GM21528 (cell line): ENCODE measurements at regions not wholly inside any gene's neighbourhood (a gene's known extent, or its start where the extent isn't known, plus 50 kb on each side); places are given as distances from the start of the nearest gene placed in this dataset.
"Not testable (repeated sequence)": the region's sequence is repeated elsewhere in the genome, so short reads cannot be mapped to it uniquely, and the experiment has no call there.

ENCODE experiments used
- ATAC-seq: cut with Tn5 transposase; IDR thresholded peaks from one replicate; pipeline ENCODE4 v1.9.1; 2021; ENCODE audit warnings: mild to moderate bottlenecking, moderate library complexity; ENCODE audit not compliant: unreplicated experiment, low FRiP score

GRCh38 chr18:55768255-55768654 is 180.3 kb upstream of the TCF4 start:
- no peak for ATAC-seq

GRCh38 chr18:55764386-55764785 is 176.4 kb upstream of the TCF4 start:
- ATAC-seq = no peak

GRCh38 chr18:55763805-55764204 is 175.8 kb upstream of the TCF4 start:
- ATAC-seq = no peak

- no peak for ATAC-seq
Measured at GRCh38 chr18:55763298-55763697, 175.3 kb upstream of the TCF4 start.

- no peak for ATAC-seq
Measured at GRCh38 chr18:55762424-55762823, 174.4 kb upstream of the TCF4 start.

- ATAC-seq = no peak
Measured at GRCh38 chr18:55753643-55754263, 165.8 kb upstream of the TCF4 start.

- no peak for ATAC-seq
Measured at GRCh38 chr18:55751476-55751875, 163.5 kb upstream of the TCF4 start.

- no peak for ATAC-seq
Measured at GRCh38 chr18:55748227-55748738, 160.3 kb upstream of the TCF4 start.

- ATAC-seq = no peak
Measured at GRCh38 chr18:55744206-55744605, 156.2 kb upstream of the TCF4 start.

GRCh38 chr18:55743736-55744135 is 155.7 kb upstream of the TCF4 start:
- no peak for ATAC-seq

GRCh38 chr18:55743133-55743532 is 155.1 kb upstream of the TCF4 start:
- no peak for ATAC-seq

- no peak for ATAC-seq
Measured at GRCh38 chr18:55739488-55739887, 151.5 kb upstream of the TCF4 start.

- ATAC-seq = no peak
Measured at GRCh38 chr18:55738483-55739114, 150.6 kb upstream of the TCF4 start.

GRCh38 chr18:55737781-55738468 is 149.9 kb upstream of the TCF4 start:
- no peak for ATAC-seq

- no peak for ATAC-seq
Measured at GRCh38 chr18:55737266-55737665, 149.3 kb upstream of the TCF4 start.

GRCh38 chr18:55735969-55736368 is 148.0 kb upstream of the TCF4 start:
- no peak for ATAC-seq

- ATAC-seq = no peak
Measured at GRCh38 chr18:55735199-55735855, 147.3 kb upstream of the TCF4 start.

- ATAC-seq = no peak
Measured at GRCh38 chr18:55732227-55733106, 144.5 kb upstream of the TCF4 start.

- ATAC-seq = no peak
Measured at GRCh38 chr18:55731594-55732042, 143.6 kb upstream of the TCF4 start.

GRCh38 chr18:55721006-55721405 is 133.0 kb upstream of the TCF4 start:
- not testable (repeated sequence) for ATAC-seq
